Medulla oblongata (tissue), 1 donor: ENCODE measurements at regions not wholly inside any gene's neighbourhood (a gene's known extent, or its start where the extent isn't known, plus 50 kb on each side); places are given as distances from the start of the nearest gene placed in this dataset.
"Not testable (repeated sequence)": the region's sequence is repeated elsewhere in the genome, so short reads cannot be mapped to it uniquely, and the experiment has no call there.

Source experiments
- DNase-seq: peaks from one replicate; pipeline ENCODE4 v3.0.0-alpha.2; 2015; ENCODE audit errors: extremely low spot score

DNA sequence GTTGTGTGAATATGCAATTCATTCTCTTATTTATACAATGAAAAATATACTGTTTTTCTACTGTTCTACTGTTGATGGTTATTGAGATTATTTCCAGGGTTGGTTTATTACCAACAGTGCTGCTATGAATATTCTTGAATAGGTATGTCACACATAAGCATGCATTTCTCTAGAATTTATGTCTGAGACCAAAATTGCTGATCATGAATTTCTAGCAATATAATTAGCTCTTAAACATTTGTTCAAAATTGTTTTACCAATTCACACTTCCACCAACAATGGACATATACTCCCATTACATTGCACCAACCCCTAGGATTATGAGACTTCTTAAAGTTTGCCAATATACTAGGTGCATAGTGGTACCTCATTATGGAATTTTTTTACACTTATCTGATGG, 164.1 kb upstream of the KCNQ5 start:
- DNase-seq = no peak

- DNase-seq = no peak
Observed at GRCh38 chr6:72458521-72458920, 163.3 kb upstream of the KCNQ5 start.

DNA sequence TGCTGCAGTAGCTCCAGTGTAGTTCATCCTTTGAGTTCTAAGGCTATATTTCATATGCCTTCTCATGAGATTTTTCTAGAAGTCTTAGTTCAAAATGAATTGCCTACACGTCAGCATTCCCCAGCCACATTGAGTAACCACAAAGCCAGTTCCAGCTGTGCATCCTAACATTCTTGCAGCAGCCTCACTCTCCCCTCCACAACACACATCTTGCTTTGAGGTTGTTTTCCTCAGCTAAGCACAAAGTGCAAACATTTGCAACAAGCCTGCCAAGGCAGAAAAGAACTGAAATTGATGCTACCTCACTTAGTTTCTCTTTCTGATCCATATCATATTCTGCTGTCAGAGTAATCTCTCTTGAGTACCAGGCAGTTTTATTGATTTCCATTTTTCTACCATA, 160.7 kb upstream of the KCNQ5 start:
- DNase-seq = no peak

GRCh38 chr6:72464246-72464645, 157.6 kb upstream of the KCNQ5 start:
- no peak for DNase-seq

GRCh38 chr6:72464791-72465691, 156.8 kb upstream of the KCNQ5 start:
- DNase-seq = no peak

DNA sequence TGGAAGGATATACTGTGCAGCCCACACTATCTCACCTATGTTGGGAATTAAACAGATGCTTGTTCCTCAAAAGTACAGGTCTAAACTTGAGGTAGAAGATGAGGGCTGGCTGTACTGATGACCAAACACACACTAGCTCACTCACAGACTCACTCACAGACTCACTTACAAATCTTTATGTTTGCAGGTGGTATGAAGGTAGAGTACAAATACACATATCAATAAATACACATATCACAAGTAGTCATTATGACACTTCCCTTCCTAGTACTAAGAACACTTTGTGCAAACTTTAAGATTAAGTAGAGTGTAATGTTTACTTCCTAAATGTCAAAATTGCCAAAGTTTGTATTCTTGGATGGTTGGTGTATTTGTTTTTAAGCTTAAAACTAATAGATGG, 155.4 kb upstream of the KCNQ5 start:
- no peak for DNase-seq

DNA sequence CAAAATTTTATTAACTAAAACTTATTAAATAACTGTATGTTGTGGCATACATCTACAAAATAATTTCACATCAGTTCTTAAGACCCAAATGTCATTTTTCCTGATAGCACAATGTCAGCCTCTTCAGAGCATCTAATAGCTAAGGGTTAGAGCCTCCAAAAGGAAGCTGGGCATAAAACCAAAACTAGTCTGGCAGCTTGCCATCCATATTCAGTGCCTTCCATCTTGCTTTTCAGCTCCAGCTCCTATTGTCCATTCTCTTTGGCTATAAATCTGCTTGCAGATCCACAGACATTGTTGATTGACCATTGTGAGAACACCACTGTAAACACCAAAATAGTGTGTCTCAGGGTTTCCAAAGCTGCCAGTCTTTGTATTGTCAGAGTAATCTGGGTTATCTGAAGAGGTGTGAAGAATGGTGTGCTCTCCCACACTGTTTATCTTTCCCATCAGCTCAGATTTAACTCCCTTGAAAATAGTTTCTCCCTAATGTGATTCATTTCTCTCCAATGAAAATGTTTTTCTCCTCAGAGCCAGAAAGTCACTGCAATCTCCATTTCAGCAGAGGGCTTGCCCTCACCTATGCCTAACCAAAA, 154.8 kb upstream of the KCNQ5 start:
- peak; percentile 53 for DNase-seq

DNA sequence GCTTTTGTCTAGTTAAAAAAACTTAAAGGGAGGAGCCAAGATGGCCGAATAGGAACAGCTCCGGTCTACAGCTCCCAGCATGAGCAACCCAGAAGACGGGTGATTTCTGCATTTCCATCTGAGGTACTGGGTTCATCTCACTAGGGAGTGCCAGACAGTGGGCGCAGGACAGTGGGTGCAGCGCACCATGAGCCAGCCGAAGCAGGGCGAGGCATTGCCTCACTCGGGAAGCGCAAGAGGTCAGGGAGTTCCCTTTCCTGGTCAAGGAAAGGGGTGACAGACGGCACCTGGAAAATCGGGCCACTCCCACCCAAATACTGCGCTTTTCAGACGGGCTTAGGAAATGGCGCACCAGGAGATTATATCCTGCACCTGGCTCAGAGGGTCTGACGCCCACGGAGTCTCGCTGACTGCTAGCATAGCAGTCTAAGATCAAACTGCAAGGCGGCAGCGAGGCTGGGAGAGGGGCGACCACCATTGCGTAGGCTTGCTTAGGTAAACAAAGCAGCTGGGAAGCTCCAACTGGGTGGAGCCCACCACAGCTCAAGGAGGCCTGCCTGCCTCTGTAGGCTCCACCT, 152.4 kb upstream of the KCNQ5 start:
- DNase-seq = not testable (repeated sequence)

DNA sequence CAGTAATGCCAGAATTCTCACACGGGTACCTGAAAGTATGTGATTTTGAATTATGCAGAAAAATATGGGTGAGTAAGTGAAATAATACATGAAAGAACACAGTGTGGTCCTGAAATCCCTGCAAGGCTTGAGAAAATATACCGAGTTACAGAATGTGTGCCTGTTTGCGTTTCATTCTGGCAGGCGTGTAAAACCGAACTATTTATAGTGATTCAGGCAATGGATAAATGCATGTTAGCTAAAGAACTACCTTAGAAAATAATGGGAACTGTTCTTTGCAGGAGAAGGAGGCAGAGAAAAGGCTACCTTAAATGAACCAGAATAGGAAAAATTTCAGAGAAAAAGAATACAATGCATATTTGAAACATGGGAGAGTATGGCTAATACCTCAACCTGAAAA, 145.8 kb upstream of the KCNQ5 start:
- DNase-seq = no peak

- no peak for DNase-seq
Observed at GRCh38 chr6:72476646-72477045, 145.2 kb upstream of the KCNQ5 start.

GRCh38 chr6:72495441-72495840, 126.4 kb upstream of the KCNQ5 start:
- no peak for DNase-seq

DNA sequence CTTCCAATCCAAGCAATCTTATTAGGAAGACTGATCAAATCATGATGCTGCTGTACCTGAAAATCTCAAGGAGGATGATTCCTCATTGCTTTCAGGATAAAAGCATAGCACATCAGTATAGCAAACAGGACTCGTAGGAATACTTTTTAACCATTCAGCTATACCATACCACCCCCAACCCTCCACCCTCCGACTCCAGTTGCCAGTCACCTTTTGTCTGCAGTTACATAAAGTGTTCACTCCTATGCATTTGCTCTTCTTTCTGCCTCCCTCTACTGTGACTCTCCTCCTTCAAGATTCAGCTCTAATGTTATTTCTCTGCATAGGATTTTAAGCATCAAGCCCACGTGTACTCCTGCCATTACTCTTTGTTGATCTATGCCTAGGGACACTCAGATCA, 124.7 kb upstream of the KCNQ5 start:
- DNase-seq = no peak

- DNase-seq = no peak
Observed at GRCh38 chr6:72500669-72501068, 121.2 kb upstream of the KCNQ5 start.

GRCh38 chr6:72504406-72504805, 117.5 kb upstream of the KCNQ5 start:
- DNase-seq = no peak

DNA sequence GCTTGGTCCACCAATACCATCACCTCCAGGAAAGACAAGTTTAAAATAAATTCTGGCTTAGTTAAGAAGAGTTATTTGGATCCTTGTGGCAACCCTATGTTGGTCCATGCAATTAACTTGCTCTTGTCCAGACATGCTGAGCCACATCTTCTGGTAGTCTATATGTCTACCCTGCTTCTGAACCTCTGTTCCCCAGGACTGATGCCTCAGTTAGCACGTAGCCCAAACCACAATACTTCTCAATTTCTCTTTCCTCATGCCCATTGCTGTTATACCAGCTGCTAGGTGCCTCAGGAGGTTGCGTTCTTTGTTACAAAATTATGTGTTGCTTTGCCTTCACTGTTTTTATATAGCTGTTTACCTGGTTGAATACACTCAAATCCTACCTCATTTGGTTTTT, 116.4 kb upstream of the KCNQ5 start:
- DNase-seq = no peak

- no peak for DNase-seq
Observed at GRCh38 chr6:72519871-72520270, 102.0 kb upstream of the KCNQ5 start.

GRCh38 chr6:72521684-72522083, 100.2 kb upstream of the KCNQ5 start:
- no peak for DNase-seq

GRCh38 chr6:72522735-72523141, 99.1 kb upstream of the KCNQ5 start:
- DNase-seq = no peak

- DNase-seq = no peak
Observed at GRCh38 chr6:72524011-72524645, 97.7 kb upstream of the KCNQ5 start.

DNA sequence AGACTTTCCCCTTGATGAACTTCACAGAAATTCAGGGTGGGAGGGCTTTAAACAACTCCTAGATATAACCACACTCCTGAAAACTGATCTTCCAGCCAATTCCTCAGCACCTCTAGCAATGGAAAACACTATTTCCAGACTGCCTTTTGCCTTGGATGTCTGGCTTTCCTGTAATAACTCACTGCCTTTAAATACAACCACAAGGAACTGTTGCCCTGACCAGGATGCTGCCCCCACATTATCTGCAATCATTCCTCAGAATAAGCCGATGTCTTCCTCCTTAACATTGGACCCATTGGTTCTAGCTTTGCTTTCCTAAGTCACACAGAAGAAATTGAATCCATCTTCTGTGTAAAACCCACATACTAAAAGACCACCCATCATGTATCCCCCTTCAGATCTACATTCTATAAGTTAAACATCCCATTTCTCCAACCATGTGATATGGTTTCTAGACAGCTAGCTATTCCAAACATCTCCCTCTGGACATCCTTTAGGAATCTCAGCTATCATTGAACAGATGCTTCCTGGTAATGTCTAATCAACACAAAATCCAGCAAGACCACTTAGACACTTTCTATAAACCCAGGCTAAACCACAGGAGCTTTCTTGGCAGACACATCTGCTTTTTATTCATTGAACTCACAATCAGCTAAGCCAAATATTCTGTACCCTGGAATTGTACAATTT, 95.9 kb upstream of the KCNQ5 start:
- DNase-seq = no peak

- no peak for DNase-seq
Observed at GRCh38 chr6:72530152-72530551, 91.7 kb upstream of the KCNQ5 start.

- DNase-seq = no peak
Observed at GRCh38 chr6:72530750-72531149, 91.1 kb upstream of the KCNQ5 start.
